ENCODE measurements at regions not wholly inside any gene's neighbourhood (a gene's known extent, or its start where the extent isn't known, plus 50 kb on each side); places are given as distances from the start of the nearest gene placed in this dataset.

- Histone ChIP-seq H3K9me3 (peaks cover 0 to 37% (median 13%) of the 10 kb centered on the region in 12 donors), H3K27ac (no peak overlapping the region), H3K36me3 (no peaks in the 10 kb centered on the region), H3K4me3 (no peak overlapping the region), H3K4me1 (no peaks in the 10 kb centered on the region), H3K27me3 (no peaks in the 10 kb centered on the region)
- ATAC-seq (no peak), DNase-seq (no peak)
- WGBS, 4 donors = 88 to 92% (median 89%) methylated on average over 3 of the region's 3 CpGs
- TF ChIP-seq CTCF (IDR thresholded peaks at IDR 0.05) (no peak), POLR2A (IDR thresholded peaks at IDR 0.05) (no peak)
- intact Hi-C loops (cut with DNase I) = no loop called here
Observed at GRCh38 chr2:104595576-104595975, 258.3 kb upstream of the POU3F3 start.

DNA sequence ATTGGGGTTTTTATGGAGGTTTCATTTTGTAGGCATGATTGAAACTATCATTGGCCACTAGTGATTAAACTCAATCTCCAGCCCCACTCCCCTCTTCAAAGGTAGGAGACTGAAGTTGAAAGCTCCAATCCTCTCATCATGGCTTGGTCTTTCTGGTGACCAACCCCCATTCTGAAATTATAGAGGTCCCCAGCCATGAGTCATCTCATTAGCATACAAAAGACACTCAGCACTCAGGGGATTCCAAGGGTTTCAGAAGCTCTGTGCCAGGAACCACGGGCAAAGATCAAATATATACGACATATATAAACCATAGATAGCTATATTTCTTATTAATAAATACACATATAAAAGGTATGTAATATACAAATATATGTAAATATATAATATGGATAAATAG is 256.0 kb upstream of the POU3F3 start:
- TF ChIP-seq CTCF (IDR thresholded peaks at IDR 0.05) (no peak), POLR2A (IDR thresholded peaks at IDR 0.05) (no peak)
- H3K27ac ChIP-seq = no peak overlapping the region
- 73 to 87% (median 82%) methylated on average over 2 of the region's 2 CpGs for WGBS, 4 donors

GRCh38 chr2:104598636-104599035 is 255.3 kb upstream of the POU3F3 start:
- Histone ChIP-seq H3K27me3 (no peaks in the 10 kb centered on the region), H3K9me3 (peaks cover 0 to 18% (median 0%) of the 10 kb centered on the region in 12 donors), H3K36me3 (no peaks in the 10 kb centered on the region), H3K4me3 (no peak overlapping the region), H3K27ac (no peak overlapping the region), H3K4me1 (no peaks in the 10 kb centered on the region)
- WGBS, 4 donors = 85 to 88% (median 87%) methylated on average over 6 of the region's 6 CpGs
- intact Hi-C loops (cut with DNase I) = no loop called here
- TF ChIP-seq CTCF (IDR thresholded peaks at IDR 0.05) (no peak), POLR2A (IDR thresholded peaks at IDR 0.05) (no peak)
- ATAC-seq (no peak), DNase-seq (no peak)

More for the DNA sequence above, 256.0 kb upstream of the POU3F3 start:
- DNase-seq = no peak
- ATAC-seq = no peak
- Histone ChIP-seq H3K36me3 (no peaks in the 10 kb centered on the region), H3K27me3 (no peaks in the 10 kb centered on the region), H3K4me3 (no peak overlapping the region), H3K9me3 (peaks cover 0 to 18% (median under 1%) of the 10 kb centered on the region in 12 donors), H3K4me1 (no peaks in the 10 kb centered on the region)
- intact Hi-C loops (cut with DNase I) = no loop called here

DNA sequence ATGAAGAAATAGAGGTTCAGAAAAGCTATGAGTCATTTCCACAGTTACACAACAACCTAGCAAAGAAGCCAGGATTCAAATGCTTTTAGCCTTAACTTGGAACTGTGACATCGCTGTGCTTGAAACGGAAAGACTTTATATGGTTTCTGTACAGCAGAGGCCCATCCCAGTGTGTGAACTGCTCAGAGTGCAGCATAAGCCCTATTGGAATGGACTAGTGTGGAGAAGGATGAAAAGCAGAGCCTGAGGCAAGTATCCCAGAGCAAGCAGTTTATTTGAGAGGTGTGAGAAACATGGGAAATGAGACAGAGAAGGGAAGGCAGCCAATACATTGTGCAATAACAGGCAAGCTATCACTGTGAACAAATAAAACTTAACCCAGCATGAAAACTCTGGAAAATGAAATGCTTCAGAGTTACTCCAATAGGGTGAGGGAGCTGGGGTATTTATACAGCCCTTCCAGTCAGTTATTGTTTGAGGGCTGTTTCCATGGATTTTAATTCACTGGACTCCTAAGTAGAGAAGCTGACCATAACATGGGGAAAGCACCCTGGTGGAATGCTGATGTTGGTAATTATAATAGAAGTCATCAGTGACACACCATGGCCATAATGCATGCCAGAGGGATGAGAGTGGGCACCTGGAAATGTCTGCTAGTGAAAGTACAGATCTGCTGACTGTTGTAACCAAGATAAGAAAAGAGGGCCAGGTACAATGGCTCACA is 254.0 kb upstream of the POU3F3 start:
- Histone ChIP-seq H3K27ac (no peak overlapping the region), H3K9me3 (peaks cover 0 to 28% (median 0%) of the 10 kb centered on the region in 12 donors), H3K36me3 (no peaks in the 10 kb centered on the region), H3K4me3 (no peak overlapping the region), H3K4me1 (no peaks in the 10 kb centered on the region), H3K27me3 (no peaks in the 10 kb centered on the region)
- no peak for DNase-seq
- TF ChIP-seq CTCF (IDR thresholded peaks at IDR 0.05) (no peak), POLR2A (IDR thresholded peaks at IDR 0.05) (no peak)
- no peak for ATAC-seq
- WGBS, 4 donors = 85 to 95% (median 90%) methylated on average over 2 of the region's 2 CpGs
- intact Hi-C loops (cut with DNase I) = no loop called here
